Caco-2 (cell line): ENCODE measurements at regions not wholly inside any gene's neighbourhood (a gene's known extent, or its start where the extent isn't known, plus 50 kb on each side); places are given as distances from the start of the nearest gene placed in this dataset.

Source experiments
- BruUV-seq: library from RNA; stranded (reverse); fragments of 400-500 nt; replicated peaks from 2 replicates; lab custom pipeline; 2021; lab: Mats Ljungman, UMichigan
- CTCF ChIA-PET: fragments of 300-600 bp; sonication (Branson Sonifier 250); formaldehyde crosslinking; loops from one replicate; lab custom pipeline; 2022; ENCODE audit warnings: antibody characterized with exemption; lab: Charles Lee
- POLR2A ChIA-PET: fragments of 300-600 bp; sonication (Branson Sonifier 250); formaldehyde crosslinking; loops from one replicate; lab custom pipeline; 2022; ENCODE audit warnings: antibody characterized with exemption; lab: Charles Lee
- DNase-seq, 2 experiments: peaks; one replicate each; pipeline versions ENCODE4 v3.0.0 to v3.0.0-alpha.2; 2020 to 2022
- H3K27me3 ChIP-seq: replicated peaks from 2 replicates; pipeline ENCODE4 v1.6.0; 2011; ENCODE audit warnings: low read length; ENCODE audit not compliant: control insufficient read depth, insufficient read depth
- H3K36me3 ChIP-seq: 2 replicates; pipeline ENCODE4 v1.5.1; 2011; ENCODE audit warnings: low read length; ENCODE audit not compliant: control insufficient read depth, insufficient read depth
- H3K4me1 ChIP-seq: fragments of 250-450 bp; sonication (Bioruptor Pico); 2 replicates; pipeline ENCODE4 v1.5.1; 2020; ENCODE audit warnings: mild to moderate bottlenecking
- H3K4me3 ChIP-seq: 2 replicates; pipeline ENCODE4 v1.5.1; 2011; ENCODE audit warnings: low read depth, mild to moderate bottlenecking, control low read depth, low read length
- H3K9me3 ChIP-seq: fragments of 250-450 bp; sonication (Bioruptor Pico); 2 replicates; pipeline ENCODE4 v1.5.1; 2020; ENCODE audit warnings: mild to moderate bottlenecking, moderate library complexity
- H3K27ac Mint-ChIP-seq: one replicate; pipeline ENCODE4 v1.8.0; 2022; ENCODE audit warnings: mixed read lengths; ENCODE audit not compliant: unreplicated experiment
- H3K27me3 Mint-ChIP-seq: one replicate; pipeline ENCODE4 v1.8.0; 2022; ENCODE audit warnings: mixed read lengths; ENCODE audit not compliant: insufficient read depth, unreplicated experiment
- H3K36me3 Mint-ChIP-seq: one replicate; pipeline ENCODE4 v1.8.0; 2022; ENCODE audit warnings: mild to moderate bottlenecking, mixed read lengths; ENCODE audit not compliant: insufficient read depth, unreplicated experiment
- H3K4me1 Mint-ChIP-seq: one replicate; pipeline ENCODE4 v1.8.0; 2022; ENCODE audit warnings: low read depth, mixed read lengths; ENCODE audit not compliant: unreplicated experiment
- H3K4me3 Mint-ChIP-seq: one replicate; pipeline ENCODE4 v1.8.0; 2022; ENCODE audit warnings: mild to moderate bottlenecking, moderate library complexity, mixed read lengths; ENCODE audit not compliant: unreplicated experiment
- H3K9me3 Mint-ChIP-seq: one replicate; pipeline ENCODE4 v1.8.0; 2022; ENCODE audit warnings: mixed read lengths; ENCODE audit not compliant: unreplicated experiment
- intact Hi-C: fragments of 100-400 bp; cut with micrococcal nuclease; formaldehyde crosslinking; loops from one replicate; pipeline ENCODE4 v1.10.0; 2022; ENCODE audit not compliant: unreplicated experiment
- TF ChIP-seq, protein P1 (sequence below), 2 experiments: fragments of 200-600 bp in 1 of 2; IDR thresholded peaks; 1 replicate in 1 of 2; 2 replicates in 1 of 2; pipeline versions ENCODE4 v1.5.1 to v1.8.0; 2011 to 2022; ENCODE audit warnings: antibody characterized with exemption in 1 of 2, control low read depth in 1 of 2, inconsistent platforms in 1 of 2, low read depth in 1 of 2, low read length in 1 of 2, mild to moderate bottlenecking in 1 of 2, moderate library complexity in 1 of 2; ENCODE audit not compliant: insufficient read depth in 1 of 2, severe bottlenecking in 1 of 2, unreplicated experiment in 1 of 2

DNA sequence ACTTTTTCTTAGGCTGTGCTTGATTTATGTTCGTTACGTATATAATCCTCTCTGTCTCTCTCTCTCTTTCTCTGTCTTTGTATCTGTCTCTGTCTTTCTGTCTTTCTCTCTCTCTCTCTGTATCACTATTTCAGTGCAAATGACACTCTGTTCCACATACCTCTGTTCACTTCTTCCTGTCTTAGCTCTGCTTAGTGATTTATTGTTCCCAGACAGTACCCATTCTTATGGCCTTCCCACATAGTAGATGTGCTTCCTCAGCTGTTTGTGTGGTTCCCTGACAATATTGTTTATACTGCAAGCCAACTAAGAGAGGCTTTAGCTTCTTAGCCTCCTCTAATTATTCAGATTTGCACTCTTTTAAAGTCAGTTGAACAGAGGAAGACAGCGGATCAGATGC is 1244.2 kb downstream of the DIAPH3 start:
- TF ChIP-seq, protein P1, sequence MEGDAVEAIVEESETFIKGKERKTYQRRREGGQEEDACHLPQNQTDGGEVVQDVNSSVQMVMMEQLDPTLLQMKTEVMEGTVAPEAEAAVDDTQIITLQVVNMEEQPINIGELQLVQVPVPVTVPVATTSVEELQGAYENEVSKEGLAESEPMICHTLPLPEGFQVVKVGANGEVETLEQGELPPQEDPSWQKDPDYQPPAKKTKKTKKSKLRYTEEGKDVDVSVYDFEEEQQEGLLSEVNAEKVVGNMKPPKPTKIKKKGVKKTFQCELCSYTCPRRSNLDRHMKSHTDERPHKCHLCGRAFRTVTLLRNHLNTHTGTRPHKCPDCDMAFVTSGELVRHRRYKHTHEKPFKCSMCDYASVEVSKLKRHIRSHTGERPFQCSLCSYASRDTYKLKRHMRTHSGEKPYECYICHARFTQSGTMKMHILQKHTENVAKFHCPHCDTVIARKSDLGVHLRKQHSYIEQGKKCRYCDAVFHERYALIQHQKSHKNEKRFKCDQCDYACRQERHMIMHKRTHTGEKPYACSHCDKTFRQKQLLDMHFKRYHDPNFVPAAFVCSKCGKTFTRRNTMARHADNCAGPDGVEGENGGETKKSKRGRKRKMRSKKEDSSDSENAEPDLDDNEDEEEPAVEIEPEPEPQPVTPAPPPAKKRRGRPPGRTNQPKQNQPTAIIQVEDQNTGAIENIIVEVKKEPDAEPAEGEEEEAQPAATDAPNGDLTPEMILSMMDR (IDR thresholded peaks at IDR 0.05; ENCODE audit: insufficient read depth in 1 of 2, low read depth in 1 of 2, low read length in 1 of 2, severe bottlenecking in 1 of 2, unreplicated experiment in 1 of 2), result no peak
- no peak for DNase-seq
- H3K9me3 ChIP-seq, result no peaks in the 10 kb centered on the region; the same call in 1 of the 2 replicates
- BruUV-seq, result no TSS peak
- Mint-ChIP-seq H3K27me3 (peaks cover 4% of the 10 kb centered on the region), H3K4me1 (no peaks in the 10 kb centered on the region), H3K27ac (no peak overlapping the region), H3K9me3 (no peaks in the 10 kb centered on the region), H3K4me3 (no peak overlapping the region), H3K36me3 (no peaks in the 10 kb centered on the region)
- no peak overlapping the region for H3K4me3 ChIP-seq
- ChIA-PET POLR2A (no interaction called here), CTCF (no interaction called here)
- no peaks in the 10 kb centered on the region for H3K4me1 ChIP-seq
- intact Hi-C loops, result no loop called here
- no peaks in the 10 kb centered on the region for H3K36me3 ChIP-seq
- H3K27me3 ChIP-seq, result no peaks in the 10 kb centered on the region

DNA sequence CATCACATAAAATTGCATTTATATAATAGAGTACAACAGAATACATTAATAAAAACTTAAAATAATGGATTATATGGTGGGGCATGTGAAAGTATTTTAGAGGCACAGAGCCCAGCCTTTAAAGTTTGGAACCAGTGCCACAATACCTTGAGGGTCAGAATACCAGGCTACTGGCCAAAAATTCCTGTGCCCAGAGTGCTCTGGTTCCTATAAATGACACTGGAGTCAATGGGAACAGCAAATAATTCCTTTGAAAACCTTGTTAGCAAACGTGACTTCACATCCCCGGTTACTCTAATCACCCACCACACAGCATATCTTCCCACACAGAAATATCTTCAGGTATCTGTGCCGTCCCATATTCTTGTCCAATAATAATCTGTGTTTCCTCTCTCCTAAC is 1242.6 kb downstream of the DIAPH3 start:
- intact Hi-C loops, result no loop called here
- TF ChIP-seq, protein P1 (IDR thresholded peaks at IDR 0.05; ENCODE audit: insufficient read depth in 1 of 2, low read depth in 1 of 2, low read length in 1 of 2, severe bottlenecking in 1 of 2, unreplicated experiment in 1 of 2), result no peak

DNA sequence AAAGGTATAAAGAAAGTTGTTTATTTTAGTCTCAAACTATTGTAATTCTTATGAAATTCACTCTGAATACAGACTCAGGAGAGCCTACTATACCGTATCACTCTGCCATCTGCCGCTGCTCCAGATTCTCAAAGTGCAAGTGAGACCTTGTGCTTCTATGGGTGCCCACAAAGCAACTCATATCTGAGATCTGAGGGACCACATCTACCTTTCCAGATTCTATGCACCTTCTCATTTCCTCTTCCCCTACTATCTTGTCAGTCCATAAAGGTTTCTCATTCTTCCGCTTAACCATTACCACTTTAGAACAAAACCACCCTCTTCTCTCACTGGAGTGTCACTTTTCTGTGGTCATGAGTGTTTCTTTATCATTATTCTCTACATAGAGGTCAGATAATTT is 1236.9 kb downstream of the DIAPH3 start:
- H3K4me1 ChIP-seq, result no peaks in the 10 kb centered on the region
- H3K36me3 Mint-ChIP-seq, result no peaks in the 10 kb centered on the region
- DNase-seq, result no peak
- intact Hi-C loops, result no loop called here
- no peaks in the 10 kb centered on the region; the same call in 1 of the 2 replicates for H3K9me3 ChIP-seq
- no peaks in the 10 kb centered on the region for H3K27me3 ChIP-seq
- H3K36me3 ChIP-seq, result no peaks in the 10 kb centered on the region
- no peak overlapping the region for H3K4me3 ChIP-seq
- CTCF ChIA-PET, result no interaction called here
- POLR2A ChIA-PET, result no interaction called here
- TF ChIP-seq, protein P1 (IDR thresholded peaks at IDR 0.05; ENCODE audit: insufficient read depth in 1 of 2, low read depth in 1 of 2, low read length in 1 of 2, severe bottlenecking in 1 of 2, unreplicated experiment in 1 of 2), result no peak
- no peaks in the 10 kb centered on the region for H3K9me3 Mint-ChIP-seq
- no peak overlapping the region for H3K4me3 Mint-ChIP-seq
- H3K27ac Mint-ChIP-seq, result no peak overlapping the region
- H3K27me3 Mint-ChIP-seq, result peaks cover 5% of the 10 kb centered on the region
- H3K4me1 Mint-ChIP-seq, result no peaks in the 10 kb centered on the region
- no TSS peak for BruUV-seq

More for the DNA sequence above, 1242.6 kb downstream of the DIAPH3 start:
- BruUV-seq, result no TSS peak
- CTCF ChIA-PET, result no interaction called here
- POLR2A ChIA-PET, result no interaction called here
- H3K4me1 Mint-ChIP-seq, result no peaks in the 10 kb centered on the region
- Histone ChIP-seq H3K4me3 (no peak overlapping the region), H3K36me3 (no peaks in the 10 kb centered on the region), H3K4me1 (no peaks in the 10 kb centered on the region), H3K9me3 (no peaks in the 10 kb centered on the region; the same call in 1 of the 2 replicates), H3K27me3 (no peaks in the 10 kb centered on the region)
- H3K36me3 Mint-ChIP-seq, result no peaks in the 10 kb centered on the region
- DNase-seq, result no peak
- H3K9me3 Mint-ChIP-seq, result no peaks in the 10 kb centered on the region
- H3K4me3 Mint-ChIP-seq, result no peak overlapping the region
- peaks cover 4% of the 10 kb centered on the region for H3K27me3 Mint-ChIP-seq
- H3K27ac Mint-ChIP-seq, result no peak overlapping the region
